ENCODE measurements at regions not wholly inside any gene's neighbourhood (a gene's known extent, or its start where the extent isn't known, plus 50 kb on each side); places are given as distances from the start of the nearest gene placed in this dataset.

DNA sequence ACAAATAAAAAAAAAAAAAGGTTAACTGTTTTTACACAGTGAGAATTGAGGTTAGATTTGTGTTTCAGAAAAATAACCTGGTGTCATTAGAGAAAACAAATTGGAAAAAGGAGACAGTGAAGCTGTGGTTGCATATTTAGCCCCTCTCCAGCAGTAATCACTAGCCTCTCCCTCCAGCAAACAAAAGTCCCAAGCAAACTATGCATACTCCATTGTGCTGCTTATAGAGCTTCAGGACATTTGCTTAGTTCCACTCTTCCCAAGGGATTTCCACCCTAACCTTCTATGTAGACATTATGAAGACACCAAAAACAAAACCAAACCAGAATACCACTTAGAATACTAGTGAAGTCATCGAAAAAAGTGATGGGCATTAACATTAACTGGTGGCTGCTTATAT, 534.2 kb upstream of the CDH2 start:
- no peak for DNase-seq (ENCODE audit: low spot score)

DNA sequence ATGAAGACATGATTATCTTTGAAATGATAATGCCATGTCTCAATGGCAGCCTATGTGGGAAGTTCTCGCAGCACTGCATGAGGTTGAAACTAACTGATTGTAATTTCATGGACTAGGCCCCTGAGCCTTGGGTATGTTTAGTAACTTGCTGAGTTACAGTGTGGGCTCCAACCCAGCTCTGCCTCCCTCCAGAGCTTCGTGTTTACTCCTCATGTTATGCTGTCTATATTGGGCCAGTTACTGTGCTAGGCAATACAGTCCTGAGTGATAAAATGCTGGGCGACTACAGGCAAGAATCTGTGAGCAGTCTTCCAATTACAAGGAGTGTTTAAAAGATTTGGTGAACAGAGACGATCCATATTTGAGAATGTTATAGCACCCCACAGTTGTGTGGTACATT, 530.1 kb upstream of the CDH2 start:
- no peak for DNase-seq (ENCODE audit: low spot score)

DNA sequence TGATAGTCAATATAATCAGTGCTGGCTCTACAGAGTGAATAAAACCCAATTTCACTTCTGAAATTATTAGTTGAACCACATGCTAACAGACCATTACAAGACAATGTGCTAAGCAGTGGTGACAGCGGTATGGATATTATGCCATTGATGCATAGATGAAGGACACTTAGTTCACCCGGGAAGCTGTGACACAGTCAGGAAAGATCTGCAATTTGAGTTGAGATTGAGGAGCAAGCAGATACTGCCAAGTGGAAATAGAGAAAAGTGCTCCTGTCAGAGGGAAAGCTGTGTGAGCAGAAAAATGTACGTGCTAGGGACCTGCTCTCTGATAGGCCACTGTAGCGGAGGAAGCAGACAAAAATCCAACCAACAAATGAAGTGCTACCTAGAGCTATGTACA, 529.5 kb upstream of the CDH2 start:
- no peak for DNase-seq (ENCODE audit: low spot score)

DNA sequence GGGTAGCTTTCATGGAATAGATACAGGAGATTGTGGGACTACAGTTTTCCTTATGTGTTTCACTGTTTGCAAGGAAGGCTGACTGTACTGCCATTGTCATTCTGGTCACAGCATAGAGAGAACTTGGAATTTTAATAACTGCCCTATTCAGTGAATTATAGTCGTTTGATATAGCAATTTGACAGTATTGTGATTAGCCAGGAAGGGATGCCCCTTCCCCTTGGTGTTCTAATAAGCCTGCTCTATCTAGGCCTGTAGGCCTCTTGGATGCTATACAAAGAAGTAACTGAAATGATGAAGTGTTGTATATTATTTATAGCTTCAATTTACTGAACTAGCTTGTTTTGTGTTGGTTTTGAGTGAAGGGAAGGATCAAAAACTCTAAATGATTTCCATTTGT, 528.6 kb upstream of the CDH2 start:
- DNase-seq (ENCODE audit: low spot score) = no peak

DNA sequence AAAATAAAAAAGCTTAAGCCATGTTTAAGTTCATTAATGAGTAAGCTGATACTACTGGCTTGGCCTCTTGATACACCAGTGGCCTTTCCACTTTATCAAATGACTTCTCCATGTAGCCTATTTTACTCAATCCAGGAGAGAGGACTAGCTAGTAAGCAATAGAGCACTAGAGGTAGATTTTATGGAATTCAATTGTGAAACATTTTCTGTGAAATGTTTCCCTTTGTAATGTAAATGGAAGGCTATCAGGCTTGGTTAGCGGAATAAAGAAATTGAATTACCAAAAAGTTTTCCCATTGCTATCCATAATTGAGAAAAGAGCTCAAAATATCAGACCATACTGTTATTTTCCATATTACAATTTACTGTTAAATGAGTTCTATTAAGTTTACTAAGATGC, 515.4 kb upstream of the CDH2 start:
- no peak for DNase-seq (ENCODE audit: low spot score)

DNA sequence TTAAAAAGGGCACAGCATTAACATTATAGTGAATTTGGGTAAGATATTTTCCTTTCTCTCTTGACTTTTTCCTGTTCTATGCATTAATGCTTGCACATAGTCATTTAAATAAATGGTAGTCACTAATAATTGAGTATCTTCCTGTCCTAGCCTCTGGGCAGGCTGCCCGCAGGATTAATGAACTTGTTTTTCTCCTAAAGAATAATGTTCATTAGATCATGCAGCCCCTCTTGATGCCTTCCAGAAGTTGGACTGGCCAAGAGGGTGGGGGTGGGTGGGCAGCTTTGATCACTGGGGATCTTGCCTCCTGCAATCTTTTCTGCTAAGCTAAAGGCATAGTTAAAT, 514.5 kb upstream of the CDH2 start:
- DNase-seq (ENCODE audit: low spot score) = no peak

DNA sequence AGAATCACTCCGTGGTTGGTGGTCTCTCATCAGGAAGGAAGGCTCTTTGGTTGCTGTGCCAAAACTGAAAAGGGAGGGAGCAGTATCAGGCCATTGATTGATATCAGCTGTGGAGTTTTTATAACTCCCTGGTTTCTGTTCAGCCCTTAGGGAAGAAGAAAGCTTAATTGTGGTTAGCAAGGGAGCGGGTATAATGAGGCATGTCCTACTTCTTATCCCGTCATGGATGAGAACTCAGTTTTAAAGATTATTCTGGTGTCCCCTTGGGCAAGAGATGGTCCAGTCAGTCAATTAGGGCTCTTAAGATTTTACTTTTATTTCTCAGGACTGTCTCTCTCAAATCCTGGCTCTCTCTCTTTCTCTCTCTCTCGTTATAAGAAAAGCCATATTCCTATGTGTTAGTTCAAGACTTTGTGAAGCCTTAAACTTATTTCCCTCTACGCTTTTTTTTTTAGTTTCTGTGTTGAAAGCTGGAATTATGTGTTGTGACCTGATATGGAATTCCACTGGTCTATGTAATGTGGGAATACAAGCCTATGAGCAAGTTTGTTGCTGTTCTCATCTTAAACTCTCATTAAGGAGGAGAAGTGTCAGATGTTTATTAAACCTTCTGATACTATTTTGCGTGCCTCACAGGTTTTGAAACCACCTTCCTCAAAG, 514.0 kb upstream of the CDH2 start:
- DNase-seq (ENCODE audit: low spot score) = no peak

DNA sequence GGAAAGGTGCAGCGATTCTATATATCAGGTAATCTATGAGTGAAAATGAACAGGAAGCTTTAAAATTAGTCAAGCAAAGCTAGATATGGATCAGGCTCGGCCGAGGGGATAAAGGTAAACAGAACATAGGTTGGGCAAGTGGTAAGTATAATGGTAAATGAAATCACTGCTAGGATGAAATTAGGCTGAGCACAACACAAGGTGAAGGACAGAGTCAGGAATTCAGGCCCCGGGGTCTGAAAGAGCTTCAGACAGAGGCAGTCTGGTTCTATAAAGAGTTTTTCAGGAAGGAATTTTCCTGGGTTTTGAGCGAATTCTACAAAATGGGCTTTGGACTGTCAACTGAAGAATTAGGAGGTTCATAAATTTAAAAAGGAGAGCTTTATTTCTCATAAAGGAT, 513.2 kb upstream of the CDH2 start:
- DNase-seq (ENCODE audit: low spot score) = no peak

- no peak for DNase-seq (ENCODE audit: low spot score)
Observed at GRCh38 chr18:28689588-28689987, 512.7 kb upstream of the CDH2 start.

DNA sequence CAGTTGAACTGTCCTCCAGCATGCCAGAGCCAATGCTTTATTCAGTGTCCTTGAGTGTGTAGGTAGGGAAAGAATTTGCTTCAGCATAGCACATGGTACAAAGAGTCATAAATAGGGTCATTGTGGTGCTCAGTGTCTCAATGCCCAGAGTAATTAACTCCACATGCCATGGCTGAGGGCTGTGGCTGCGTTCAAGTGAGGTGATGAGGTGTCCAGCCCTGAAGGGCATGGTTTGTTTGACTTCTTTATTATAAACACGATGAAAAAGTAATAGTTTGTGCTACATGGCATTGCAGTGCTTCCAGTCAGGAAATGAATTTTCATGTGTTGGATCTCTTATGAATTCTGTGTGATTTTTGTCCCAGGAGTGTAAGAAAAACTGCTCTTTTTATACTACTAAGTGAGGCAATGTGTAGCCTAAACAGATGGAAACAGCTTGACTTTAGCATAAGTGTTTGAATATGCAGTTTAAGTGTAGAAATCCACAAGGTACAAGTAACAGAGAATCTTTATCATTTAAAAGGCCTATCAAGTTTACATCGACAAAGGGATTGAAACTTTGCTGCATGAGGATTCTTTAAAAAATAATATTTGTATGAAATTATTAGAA, 507.9 kb upstream of the CDH2 start:
- DNase-seq (ENCODE audit: low spot score) = no peak

DNA sequence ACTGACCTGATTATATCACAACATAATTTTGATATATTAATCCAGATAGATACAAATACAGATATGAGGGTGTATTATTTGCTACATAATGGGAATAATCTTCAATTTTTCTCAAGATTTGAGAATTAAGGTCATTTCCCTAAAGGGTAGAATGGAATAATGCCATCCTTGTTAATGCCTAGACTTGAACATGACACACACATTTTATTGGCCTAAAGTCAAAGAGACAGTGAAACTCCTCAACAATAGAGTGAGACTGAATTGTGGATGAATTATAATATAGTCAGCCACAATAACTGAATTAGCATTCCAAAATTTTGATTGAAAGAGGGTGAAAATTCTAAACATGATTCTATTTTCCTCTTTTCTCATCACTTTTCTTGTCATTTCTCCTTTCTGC, 506.0 kb upstream of the CDH2 start:
- DNase-seq (ENCODE audit: low spot score) = no peak

DNA sequence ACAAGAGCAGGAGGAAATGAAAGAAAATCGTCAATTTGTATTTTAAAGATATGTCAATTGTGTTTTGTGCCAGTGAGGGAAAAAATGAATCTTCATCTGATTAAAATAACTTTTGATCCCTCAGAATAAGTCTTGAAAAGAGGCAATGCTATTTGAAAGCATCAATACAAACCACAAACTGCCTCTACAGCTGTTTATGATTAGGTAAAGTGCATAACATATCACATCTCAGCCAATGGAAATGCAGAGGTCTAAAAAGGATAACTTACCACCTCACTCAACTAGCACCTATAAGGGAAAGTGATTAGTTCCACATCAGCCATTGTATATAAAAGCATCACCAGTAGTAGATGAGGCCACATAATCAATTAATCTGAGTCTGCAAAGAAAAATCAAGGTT, 492.2 kb upstream of the CDH2 start:
- DNase-seq (ENCODE audit: low spot score) = no peak

DNA sequence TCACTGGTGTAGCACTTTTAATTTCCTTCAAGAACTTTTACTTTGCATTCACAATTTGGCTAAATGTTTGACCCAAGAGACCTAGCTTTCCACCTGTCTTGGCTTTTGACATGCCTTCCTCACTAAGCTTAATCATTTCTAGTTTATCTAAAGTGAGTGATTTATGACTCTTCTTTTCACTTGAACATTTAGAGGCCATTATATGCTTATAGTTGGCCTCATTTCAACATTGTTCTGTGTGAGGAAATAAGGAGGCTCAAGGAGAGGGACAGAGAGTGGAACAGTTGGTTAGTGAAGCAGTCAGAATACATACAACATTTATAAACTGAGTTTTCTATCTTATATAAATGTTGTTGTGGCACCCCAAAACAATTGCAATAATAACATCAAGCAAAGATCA, 489.3 kb upstream of the CDH2 start:
- no peak for DNase-seq (ENCODE audit: low spot score)

DNA sequence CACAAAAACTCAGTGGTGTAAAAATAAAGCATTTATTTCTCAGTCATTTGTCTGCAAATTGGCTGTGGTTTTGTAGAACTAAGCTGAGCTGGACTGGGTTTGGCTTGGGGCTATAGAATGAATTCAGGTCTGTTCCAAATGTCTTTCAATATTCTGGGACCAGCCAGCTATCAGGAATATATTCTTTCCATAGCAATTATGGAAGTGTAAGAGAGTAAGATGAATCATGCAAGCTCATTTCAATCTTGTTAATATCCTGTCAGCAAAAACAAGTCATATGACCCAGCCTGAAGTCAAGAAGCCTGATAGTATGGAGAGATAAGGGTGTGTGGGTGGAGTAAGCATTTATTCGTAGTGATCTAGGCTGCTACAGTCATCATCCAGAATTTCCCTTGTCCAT, 481.0 kb upstream of the CDH2 start:
- DNase-seq (ENCODE audit: low spot score) = no peak

DNA sequence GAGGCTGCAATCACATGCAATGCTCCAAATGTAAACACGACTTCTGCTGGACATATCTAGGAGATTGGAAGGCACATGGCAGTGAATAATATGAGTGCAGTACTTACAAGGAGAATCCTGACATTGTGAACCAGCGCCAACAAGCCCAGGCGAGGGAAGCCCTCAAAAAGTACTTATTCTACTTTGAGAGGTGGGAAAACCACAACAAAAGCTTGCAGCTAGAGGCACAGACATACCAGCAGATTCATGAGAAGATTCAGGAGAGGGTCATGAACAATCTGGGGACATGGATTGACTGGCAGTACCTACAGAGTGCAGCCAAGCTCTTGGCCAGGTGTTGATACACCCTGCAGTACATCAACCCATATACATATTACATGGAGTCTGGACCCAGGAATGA, 475.7 kb upstream of the CDH2 start:
- no peak for DNase-seq (ENCODE audit: low spot score)

DNA sequence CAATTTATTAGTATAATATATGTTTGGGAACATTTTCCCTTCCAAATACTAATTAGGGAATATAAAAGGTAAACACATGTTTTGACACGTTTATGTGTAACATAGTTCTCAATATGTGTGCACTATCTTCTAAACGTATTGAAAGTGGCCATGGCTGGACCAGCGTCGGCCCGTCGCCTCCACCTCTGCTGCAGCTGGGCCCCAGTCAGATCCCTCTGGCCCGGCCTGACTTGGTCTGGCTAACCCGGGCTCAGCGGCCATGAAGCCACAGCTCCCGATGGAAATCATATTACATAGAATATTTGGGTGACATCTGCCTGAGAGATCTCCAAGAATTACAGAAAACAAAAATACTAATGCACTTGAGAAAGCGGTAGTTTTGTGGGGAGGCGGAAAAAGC, 474.4 kb upstream of the CDH2 start:
- no peak for DNase-seq (ENCODE audit: low spot score)

- no peak for DNase-seq (ENCODE audit: low spot score)
Observed at GRCh38 chr18:28650860-28651259, 473.9 kb upstream of the CDH2 start.

GRCh38 chr18:28647961-28648360, 471.0 kb upstream of the CDH2 start:
- no peak for DNase-seq (ENCODE audit: low spot score)

DNA sequence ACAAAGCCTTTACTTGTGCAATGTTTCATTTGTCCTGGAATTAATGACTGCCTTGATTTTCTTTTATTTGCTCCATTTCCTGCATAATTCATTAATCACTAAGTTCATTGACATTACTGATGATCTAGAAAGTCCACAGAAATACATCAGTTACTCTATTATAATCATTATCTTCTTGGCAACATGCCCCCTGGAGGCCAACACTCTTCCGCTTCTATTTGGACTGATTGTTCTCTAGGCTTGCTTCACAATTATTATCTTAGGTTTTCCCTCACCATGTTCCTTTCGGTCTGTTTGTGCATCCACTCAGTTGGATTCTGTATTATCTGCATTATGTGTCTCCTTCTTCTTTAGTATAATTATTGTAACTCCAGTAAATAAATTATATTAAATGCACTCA, 461.0 kb upstream of the CDH2 start:
- no peak for DNase-seq (ENCODE audit: low spot score)

DNA sequence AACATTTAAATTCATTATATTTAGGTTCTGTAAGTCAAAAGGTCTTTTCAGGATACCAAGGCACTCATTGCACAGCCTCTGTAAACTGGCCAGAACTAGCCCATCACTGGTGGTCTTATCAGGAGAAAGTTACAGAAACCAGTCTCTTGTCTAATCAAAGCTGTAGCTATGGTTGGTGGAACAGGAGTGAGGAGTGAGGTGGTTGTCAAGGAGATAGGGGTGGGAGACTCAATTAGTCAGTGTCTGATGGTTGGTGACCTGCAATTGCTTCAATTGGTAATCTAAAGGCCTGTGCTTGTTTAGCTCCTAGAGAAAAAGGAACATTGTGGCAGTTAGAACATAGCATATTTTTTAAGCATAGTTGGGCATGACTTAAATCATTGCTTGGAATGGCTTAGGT, 458.6 kb upstream of the CDH2 start:
- no peak for DNase-seq (ENCODE audit: low spot score)

- DNase-seq (ENCODE audit: low spot score) = no peak
Observed at GRCh38 chr18:28626756-28627155, 449.8 kb upstream of the CDH2 start.

- no peak for DNase-seq (ENCODE audit: low spot score)
Observed at GRCh38 chr18:28607991-28608390, 431.1 kb upstream of the CDH2 start.

- no peak for DNase-seq (ENCODE audit: low spot score)
Observed at GRCh38 chr18:28606686-28607085, 429.8 kb upstream of the CDH2 start.

DNA sequence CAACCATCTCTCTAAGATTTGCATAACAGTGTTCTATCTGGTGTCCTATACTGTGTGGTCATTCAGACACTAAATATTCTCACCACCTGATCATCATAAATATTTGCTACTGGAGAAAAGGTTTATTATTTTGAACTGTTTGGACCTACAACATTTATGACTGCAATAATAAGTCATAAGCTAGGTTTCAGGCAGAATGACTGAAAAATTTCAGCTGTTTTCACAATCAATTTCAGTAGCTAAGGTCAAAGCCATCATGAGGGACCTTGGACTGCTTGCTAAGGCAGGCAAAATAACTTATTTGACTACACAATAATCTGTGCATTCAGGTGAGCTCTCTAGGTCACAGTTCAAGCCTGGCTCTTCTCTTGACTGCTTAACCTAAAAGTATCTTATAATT, 425.5 kb upstream of the CDH2 start:
- DNase-seq (ENCODE audit: low spot score) = no peak

DNA sequence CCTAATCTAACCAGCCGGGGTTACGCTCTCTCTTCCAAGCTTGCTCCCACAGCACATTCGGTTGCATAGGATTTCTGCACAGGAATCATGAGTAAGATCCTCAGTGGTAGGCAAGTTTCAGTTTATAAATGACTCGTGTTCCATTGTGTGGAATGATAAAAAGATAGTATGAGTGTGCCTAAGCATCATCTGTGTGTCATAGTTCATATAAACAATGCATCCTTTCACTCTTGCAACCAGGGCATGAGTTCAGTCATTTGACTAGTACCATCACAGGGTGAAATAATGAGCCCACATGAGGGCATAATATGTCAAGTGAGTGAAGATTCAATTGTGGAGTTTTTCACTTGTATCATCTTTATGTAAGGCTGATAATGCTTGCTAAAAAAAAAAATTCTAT, 417.1 kb upstream of the CDH2 start:
- DNase-seq (ENCODE audit: low spot score) = no peak
